D721Med (cell line): ENCODE measurements at regions not wholly inside any gene's neighbourhood (a gene's known extent, or its start where the extent isn't known, plus 50 kb on each side); places are given as distances from the start of the nearest gene placed in this dataset.

Source experiments
- DNase-seq: peaks from one replicate; pipeline ENCODE4 v3.0.0; 2011; ENCODE audit warnings: low spot score; ENCODE audit not compliant: insufficient read length
- FAIRE-seq: peaks from 2 replicates; lab custom pipeline; 2011; peaks lifted over from hg19 to GRCh38; lab: Jason Lieb, UNC
- TF ChIP-seq, protein P1 (sequence below): IDR thresholded peaks from 2 replicates; pipeline ENCODE4 v1.5.1; 2012; ENCODE audit warnings: mild to moderate bottlenecking, control low read depth; ENCODE audit not compliant: insufficient read depth; ENCODE audit errors: missing control alignments

DNA sequence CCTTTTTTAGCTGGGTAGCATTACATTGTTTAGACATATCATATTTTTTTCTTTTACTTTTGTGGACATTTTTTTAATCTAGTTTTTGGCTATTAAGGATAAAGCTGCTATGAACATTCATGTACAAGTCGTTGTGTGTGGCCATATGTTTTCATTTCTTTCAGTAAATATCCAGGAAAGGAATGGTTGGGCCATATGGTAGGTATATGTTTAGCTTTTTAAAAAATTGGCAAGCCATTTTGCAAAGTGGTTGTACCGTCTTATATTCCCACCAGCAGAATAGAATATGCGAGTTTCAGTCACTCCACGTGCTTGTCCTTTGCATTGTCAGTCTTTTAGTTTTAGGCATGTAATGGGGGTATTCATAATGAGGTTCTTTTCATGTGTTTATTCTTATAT lies 106.3 kb upstream of the NOX3 start:
- TF ChIP-seq, protein P1, sequence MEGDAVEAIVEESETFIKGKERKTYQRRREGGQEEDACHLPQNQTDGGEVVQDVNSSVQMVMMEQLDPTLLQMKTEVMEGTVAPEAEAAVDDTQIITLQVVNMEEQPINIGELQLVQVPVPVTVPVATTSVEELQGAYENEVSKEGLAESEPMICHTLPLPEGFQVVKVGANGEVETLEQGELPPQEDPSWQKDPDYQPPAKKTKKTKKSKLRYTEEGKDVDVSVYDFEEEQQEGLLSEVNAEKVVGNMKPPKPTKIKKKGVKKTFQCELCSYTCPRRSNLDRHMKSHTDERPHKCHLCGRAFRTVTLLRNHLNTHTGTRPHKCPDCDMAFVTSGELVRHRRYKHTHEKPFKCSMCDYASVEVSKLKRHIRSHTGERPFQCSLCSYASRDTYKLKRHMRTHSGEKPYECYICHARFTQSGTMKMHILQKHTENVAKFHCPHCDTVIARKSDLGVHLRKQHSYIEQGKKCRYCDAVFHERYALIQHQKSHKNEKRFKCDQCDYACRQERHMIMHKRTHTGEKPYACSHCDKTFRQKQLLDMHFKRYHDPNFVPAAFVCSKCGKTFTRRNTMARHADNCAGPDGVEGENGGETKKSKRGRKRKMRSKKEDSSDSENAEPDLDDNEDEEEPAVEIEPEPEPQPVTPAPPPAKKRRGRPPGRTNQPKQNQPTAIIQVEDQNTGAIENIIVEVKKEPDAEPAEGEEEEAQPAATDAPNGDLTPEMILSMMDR: no peak
- FAIRE-seq: peak; percentile 29

DNA sequence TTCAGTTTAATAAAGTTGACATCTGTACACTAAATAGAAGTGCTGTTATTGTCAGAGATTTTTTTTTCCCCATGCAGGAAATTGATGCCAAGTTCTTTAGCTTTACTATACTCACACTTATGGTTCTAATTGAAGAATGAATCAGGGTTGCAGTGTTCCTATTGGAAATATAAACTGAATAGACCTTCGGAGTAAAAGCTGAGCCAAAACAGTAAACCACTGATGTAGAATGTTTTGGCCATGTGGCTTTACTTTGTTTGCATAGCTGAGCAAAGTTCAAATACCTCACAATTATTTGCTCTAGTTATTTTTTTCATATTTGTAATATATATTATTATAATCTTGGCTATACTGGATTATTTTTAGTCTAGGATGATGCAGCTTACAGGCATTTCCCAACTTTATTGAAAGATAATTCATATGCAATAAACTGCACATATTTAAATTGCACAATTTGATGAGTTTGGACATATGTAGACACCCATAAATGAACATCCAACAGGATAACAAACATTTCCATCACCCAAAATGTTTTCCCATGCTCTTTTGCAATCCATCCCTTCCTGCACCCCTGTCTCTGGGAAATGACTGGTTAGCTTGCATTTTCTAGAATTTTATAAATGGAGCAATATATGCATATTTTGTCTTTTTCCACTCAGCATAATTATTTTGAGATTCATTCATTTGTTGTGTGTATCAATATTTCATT lies 105.8 kb upstream of the NOX3 start:
- no peak for DNase-seq

More for the DNA sequence above, 106.3 kb upstream of the NOX3 start:
- DNase-seq: no peak

DNA sequence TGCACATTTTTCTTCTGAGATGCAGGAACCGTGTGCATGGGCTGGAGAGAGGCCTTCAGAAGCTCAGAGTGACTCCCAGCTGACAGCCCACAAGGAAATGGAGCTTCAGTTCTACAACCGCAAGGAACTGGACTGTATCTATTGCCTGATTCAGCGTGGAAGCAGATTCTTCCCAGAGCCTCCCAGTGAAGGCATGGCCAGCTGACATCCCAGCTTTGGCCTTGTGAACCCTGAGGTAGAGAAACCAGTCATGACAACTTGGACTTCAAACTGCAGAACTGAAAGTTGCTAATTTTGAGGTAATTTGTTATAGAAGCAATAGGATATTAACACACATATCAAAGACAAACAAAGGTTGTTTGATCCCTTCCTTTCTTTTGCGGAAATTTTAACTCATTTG lies 94.3 kb upstream of the NOX3 start:
- TF ChIP-seq, protein P1: no peak
- DNase-seq (no peak), FAIRE-seq (no peak)

More for the DNA sequence above, 105.8 kb upstream of the NOX3 start:
- TF ChIP-seq, protein P1: no peak
- FAIRE-seq: no peak

DNA sequence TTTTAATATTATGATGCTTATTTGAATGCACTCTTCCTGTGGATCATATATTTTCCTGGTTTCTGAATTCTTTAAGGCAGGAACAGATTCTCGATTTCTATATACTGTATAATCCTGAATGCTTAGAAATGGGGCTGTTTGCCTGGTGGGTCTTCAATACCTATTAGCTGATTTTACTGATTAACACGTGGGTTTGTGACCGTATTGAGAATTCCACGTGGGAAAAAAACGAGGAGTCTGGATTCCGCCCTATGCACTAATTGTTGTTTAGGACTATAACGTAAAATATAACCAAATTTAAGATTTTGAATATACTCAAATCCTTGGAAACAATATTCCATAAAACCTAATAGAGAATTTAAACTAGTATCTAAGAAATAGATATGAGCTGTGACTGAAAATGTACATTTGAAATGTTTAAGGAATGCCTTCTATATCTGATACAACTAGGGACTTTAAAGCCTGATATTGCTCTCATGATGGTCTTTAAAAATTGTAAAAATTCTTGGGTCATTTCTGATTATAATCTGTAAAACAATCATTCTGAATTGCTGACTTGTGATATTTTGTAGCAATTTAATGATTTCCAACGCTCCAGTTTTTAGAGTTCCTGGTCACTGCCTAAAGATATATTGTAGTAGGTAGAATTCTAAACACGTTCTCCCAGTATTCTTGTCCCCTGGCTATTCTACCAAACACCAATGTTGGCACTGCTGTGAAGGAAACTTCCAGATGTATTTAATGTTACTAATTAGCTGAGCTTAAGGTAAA lies 93.6 kb upstream of the NOX3 start:
- DNase-seq (no peak), FAIRE-seq (no peak)
- TF ChIP-seq, protein P1: no peak

DNA sequence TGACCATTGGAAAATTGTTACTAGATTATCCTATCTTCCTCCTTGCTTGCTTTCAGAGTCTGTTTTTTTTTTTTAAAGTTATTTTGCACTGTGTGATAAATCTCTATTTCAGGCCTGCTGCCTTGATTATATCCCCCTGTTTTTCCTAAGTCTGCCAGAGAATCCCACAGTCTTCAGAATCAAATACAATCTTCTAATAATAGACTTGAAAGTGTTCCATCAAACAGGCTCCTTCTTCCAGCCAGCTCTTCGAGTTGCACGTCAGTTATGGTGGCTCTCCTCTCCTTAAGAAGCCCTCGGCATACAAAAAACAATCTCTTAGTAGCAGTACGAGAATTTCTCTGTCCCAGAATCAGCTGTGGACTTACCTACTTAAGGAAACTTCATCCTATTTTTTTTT lies 92.9 kb upstream of the NOX3 start:
- no peak for DNase-seq
- FAIRE-seq: no peak
- TF ChIP-seq, protein P1: no peak

DNA sequence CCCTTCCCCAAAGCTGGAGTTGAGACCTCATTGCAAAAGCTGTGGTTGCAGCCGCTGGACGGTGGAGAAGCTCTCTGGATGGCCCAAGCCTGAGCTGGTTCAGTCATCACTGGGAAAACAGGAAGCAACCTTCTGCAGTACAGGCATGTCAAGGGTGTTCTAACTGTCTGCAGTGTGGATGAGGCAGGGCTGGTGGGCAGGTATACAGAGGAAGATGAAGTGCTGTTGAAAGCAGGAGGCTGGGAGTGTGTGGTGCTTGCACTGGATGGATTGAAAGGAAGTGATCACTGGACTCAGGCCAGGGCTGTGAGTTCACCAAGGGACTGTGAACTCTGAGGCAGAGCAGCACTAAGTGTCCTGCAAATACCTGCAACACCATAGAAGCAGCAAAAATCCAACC lies 89.0 kb upstream of the NOX3 start:
- no peak for FAIRE-seq
- no peak for DNase-seq
- TF ChIP-seq, protein P1: no peak

DNA sequence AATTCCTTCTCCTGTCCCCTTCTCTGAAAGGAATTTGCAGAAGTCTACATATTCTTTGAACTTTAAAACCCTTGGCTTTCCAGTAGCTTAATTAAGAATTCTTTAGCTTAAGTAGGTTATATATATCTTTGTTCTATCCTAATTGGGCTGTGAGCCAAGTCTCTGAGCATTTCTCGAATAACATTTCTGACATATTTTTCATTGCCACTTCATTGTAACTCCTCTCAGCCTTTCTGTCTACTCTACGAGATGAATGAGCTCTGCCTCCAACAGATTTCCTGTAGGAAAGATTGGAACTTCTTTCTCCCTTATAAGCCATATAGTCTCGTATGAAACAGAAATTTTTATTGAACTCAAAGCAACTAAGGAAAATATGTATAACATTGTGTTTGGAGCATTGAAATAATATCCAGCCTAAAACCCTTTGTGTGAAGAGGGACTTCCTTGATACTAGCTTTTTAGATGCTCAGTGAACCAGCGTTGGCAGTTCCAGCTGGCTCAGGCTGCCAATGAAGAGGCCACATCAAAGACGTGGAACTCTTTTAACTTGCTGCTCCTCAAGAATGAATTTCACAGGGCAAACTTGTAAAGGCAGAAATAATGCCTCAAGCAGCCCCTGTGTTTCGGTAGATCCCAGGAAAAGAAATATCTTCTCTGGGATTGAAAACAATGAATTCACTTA lies 87.7 kb upstream of the NOX3 start:
- DNase-seq (no peak), FAIRE-seq (no peak)
- TF ChIP-seq, protein P1: no peak
